Natural killer cell (primary cell): ENCODE measurements at regions not wholly inside any gene's neighbourhood (a gene's known extent, or its start where the extent isn't known, plus 50 kb on each side); places are given as distances from the start of the nearest gene placed in this dataset.

ENCODE experiments used
- ATAC-seq, 3 donors: fragments of 150-1000 bp in 2 of 3; fragments of 200-7000 bp in 1 of 3; cut with Tn5 transposase; 1 replicate in 1 of 3; 2 replicates in 2 of 3; pipeline ENCODE4 v1.10.0; 2021; ENCODE audit warnings: mild to moderate bottlenecking in 2 of 3, moderate library complexity in 2 of 3
- DNase-seq, 2 donors: peaks; one replicate each; pipeline versions ENCODE4 v3.0.0 to v3.0.0-alpha.2; 2013 to 2021; ENCODE audit warnings: mixed read lengths in 1 of 2
- H3K27ac ChIP-seq: one replicate; pipeline ENCODE4 v1.5.1; 2013; ENCODE audit warnings: mild to moderate bottlenecking, low read length
- H3K27me3 ChIP-seq: one replicate; pipeline ENCODE4 v1.6.1; 2013; ENCODE audit warnings: low read length; ENCODE audit not compliant: control insufficient read depth, insufficient read depth
- H3K36me3 ChIP-seq: one replicate; pipeline ENCODE4 v1.6.1; 2013; ENCODE audit warnings: low read length; ENCODE audit not compliant: control insufficient read depth, insufficient read depth
- H3K4me1 ChIP-seq: one replicate; pipeline ENCODE4 v1.6.1; 2013; ENCODE audit warnings: low read length; ENCODE audit not compliant: control insufficient read depth, insufficient read depth
- H3K4me3 ChIP-seq: one replicate; pipeline ENCODE4 v1.5.1; 2013; ENCODE audit warnings: low read length
- H3K9me3 ChIP-seq: one replicate; pipeline ENCODE4 v1.6.1; 2013; ENCODE audit warnings: low read length; ENCODE audit not compliant: control insufficient read depth, insufficient read depth
- H3K27ac Mint-ChIP-seq, 2 donors: one replicate each; pipeline ENCODE4 v1.8.0; 2022; ENCODE audit warnings: mild to moderate bottlenecking in 2 of 2, mixed read lengths in 2 of 2, moderate library complexity in 1 of 2
- H3K27me3 Mint-ChIP-seq, 2 donors: one replicate each; pipeline ENCODE4 v1.8.0; 2022; ENCODE audit warnings: low read depth in 2 of 2, mixed read lengths in 2 of 2
- H3K36me3 Mint-ChIP-seq: one replicate; pipeline ENCODE4 v1.8.0; 2022; ENCODE audit warnings: mixed read lengths
- H3K4me1 Mint-ChIP-seq, 2 donors: one replicate each; pipeline ENCODE4 v1.8.0; 2022; ENCODE audit warnings: mixed read lengths in 2 of 2
- H3K4me3 Mint-ChIP-seq: one replicate; pipeline ENCODE4 v1.8.0; 2022; ENCODE audit warnings: mild to moderate bottlenecking, moderate library complexity, mixed read lengths
- H3K9me3 Mint-ChIP-seq, 2 donors: one replicate each; pipeline ENCODE4 v1.8.0; 2022; ENCODE audit warnings: mixed read lengths in 2 of 2
- WGBS: methylation state at CpG from one replicate; pipeline ENCODE4 v1.1.7; 2013; ENCODE audit warnings: missing lambda C conversion rate; ENCODE audit not compliant: insufficient coverage; 5-methylcytosine and 5-hydroxymethylcytosine counted together
- intact Hi-C: fragments of 100-400 bp; cut with micrococcal nuclease; formaldehyde crosslinking; loops from one replicate; pipeline ENCODE4 v1.14.2; 2022
- TF ChIP-seq, protein P1 (sequence below): fragments of 200-600 bp; IDR thresholded peaks from one replicate; pipeline ENCODE4 v1.8.0; 2022; ENCODE audit warnings: antibody characterized with exemption

DNA sequence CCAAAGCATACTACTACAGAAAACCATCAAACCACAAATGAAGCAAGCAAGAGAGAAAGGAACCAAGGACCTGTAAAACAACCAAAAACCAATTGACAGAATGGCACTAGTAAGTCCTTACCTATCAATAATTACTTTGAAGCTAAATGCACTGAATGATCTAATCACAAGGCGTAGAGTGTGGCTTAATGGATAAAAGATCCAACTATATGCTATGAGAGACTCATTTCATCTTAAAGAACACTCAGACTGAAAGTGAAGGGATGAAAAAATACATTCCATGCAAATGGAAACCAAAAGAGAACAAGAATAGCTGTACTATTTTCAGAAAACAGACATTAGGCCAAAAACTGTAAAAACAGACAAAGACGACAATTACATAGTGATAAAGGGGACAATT lies 70.7 kb downstream of the CRPPA start:
- peaks cover 25 to 26% of the 10 kb centered on the region in 2 donors for H3K4me1 Mint-ChIP-seq
- Histone ChIP-seq H3K9me3 (no peaks in the 10 kb centered on the region), H3K4me3 (no peak overlapping the region), H3K27me3 (no peaks in the 10 kb centered on the region), H3K4me1 (peaks cover 8% of the 10 kb centered on the region), H3K36me3 (no peaks in the 10 kb centered on the region), H3K27ac (no peak overlapping the region)
- peaks cover 4 to 5% of the 10 kb centered on the region in 2 donors for H3K9me3 Mint-ChIP-seq
- DNase-seq = no peak
- no peak overlapping the region for H3K4me3 Mint-ChIP-seq
- WGBS = no CpG with 5 or more reads among the region's 2 CpGs
- TF ChIP-seq, protein P1, sequence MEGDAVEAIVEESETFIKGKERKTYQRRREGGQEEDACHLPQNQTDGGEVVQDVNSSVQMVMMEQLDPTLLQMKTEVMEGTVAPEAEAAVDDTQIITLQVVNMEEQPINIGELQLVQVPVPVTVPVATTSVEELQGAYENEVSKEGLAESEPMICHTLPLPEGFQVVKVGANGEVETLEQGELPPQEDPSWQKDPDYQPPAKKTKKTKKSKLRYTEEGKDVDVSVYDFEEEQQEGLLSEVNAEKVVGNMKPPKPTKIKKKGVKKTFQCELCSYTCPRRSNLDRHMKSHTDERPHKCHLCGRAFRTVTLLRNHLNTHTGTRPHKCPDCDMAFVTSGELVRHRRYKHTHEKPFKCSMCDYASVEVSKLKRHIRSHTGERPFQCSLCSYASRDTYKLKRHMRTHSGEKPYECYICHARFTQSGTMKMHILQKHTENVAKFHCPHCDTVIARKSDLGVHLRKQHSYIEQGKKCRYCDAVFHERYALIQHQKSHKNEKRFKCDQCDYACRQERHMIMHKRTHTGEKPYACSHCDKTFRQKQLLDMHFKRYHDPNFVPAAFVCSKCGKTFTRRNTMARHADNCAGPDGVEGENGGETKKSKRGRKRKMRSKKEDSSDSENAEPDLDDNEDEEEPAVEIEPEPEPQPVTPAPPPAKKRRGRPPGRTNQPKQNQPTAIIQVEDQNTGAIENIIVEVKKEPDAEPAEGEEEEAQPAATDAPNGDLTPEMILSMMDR = no peak
- intact Hi-C loops = no loop called here
- H3K36me3 Mint-ChIP-seq = peaks cover 15% of the 10 kb centered on the region
- peaks cover 0 to 7% of the 10 kb centered on the region in 2 donors for H3K27me3 Mint-ChIP-seq
- no peak for ATAC-seq
- no peak overlapping the region for H3K27ac Mint-ChIP-seq

DNA sequence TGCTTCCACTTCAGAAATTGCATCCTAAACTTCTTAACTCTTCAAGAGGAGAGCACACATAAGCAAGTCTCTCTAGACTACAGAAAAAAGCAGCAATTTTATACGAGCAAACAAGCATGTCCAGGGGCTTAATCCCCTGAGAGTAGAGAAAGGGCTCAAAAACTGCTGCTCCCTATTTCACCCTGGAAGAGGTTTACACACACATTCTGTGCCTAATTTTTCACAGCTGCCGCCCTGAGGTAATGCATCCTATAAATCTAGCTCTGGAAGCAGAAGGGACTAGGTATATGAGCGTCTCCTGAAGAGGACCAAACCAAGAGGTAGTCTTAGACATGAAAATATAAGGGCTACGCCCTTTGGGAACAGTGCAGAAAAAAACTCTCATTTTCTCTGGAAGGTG lies 73.1 kb downstream of the CRPPA start:
- Histone ChIP-seq H3K36me3 (no peaks in the 10 kb centered on the region), H3K9me3 (no peaks in the 10 kb centered on the region), H3K27me3 (no peaks in the 10 kb centered on the region), H3K27ac (no peak overlapping the region), H3K4me3 (no peak overlapping the region), H3K4me1 (peaks cover 8% of the 10 kb centered on the region)
- no peak overlapping the region for H3K27ac Mint-ChIP-seq
- H3K27me3 Mint-ChIP-seq = peaks cover 0 to 7% of the 10 kb centered on the region in 2 donors
- ATAC-seq = no peak
- TF ChIP-seq, protein P1 = no peak
- no peak overlapping the region for H3K4me3 Mint-ChIP-seq
- H3K9me3 Mint-ChIP-seq = peaks cover 9 to 11% of the 10 kb centered on the region in 2 donors
- no peak for DNase-seq
- peaks cover 32 to 33% of the 10 kb centered on the region in 2 donors for H3K4me1 Mint-ChIP-seq
- H3K36me3 Mint-ChIP-seq = peaks cover 32% of the 10 kb centered on the region
- intact Hi-C loops = no loop called here
- 80% methylated on average over 4 of the region's 4 CpGs for WGBS

DNA sequence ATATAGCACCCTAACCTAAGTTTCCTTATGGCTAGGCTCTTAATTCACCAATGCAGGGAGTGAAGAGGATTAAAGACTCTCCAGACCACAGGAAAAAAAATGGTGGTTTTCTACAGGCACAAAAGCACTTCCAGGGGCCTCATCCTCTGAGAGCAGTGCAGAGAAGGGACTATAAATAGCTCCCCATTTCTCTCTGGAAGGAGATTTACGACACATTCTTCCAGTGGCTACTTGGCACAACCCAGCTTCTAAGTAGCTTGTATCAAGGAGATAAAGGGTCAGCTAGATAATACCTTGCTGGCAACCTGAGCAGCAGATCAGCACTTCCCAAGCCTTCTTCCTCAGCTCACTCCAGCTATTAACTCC lies 73.5 kb downstream of the CRPPA start:
- H3K4me1 Mint-ChIP-seq = peaks cover 34 to 35% of the 10 kb centered on the region in 2 donors
- H3K36me3 Mint-ChIP-seq = peaks cover 32% of the 10 kb centered on the region
- H3K27me3 ChIP-seq = no peaks in the 10 kb centered on the region
- WGBS = 70% methylated on average over 1 of the region's 1 CpG
- H3K4me3 Mint-ChIP-seq = no peak overlapping the region
- H3K27me3 Mint-ChIP-seq = peaks cover 0 to 7% of the 10 kb centered on the region in 2 donors
- TF ChIP-seq, protein P1 = no peak
- DNase-seq (no peak), ATAC-seq (no peak)
- no peaks in the 10 kb centered on the region for H3K36me3 ChIP-seq
- peaks cover 9 to 11% of the 10 kb centered on the region in 2 donors for H3K9me3 Mint-ChIP-seq
- H3K4me1 ChIP-seq = peaks cover 8% of the 10 kb centered on the region
- H3K4me3 ChIP-seq = no peak overlapping the region
- H3K9me3 ChIP-seq = no peaks in the 10 kb centered on the region
- intact Hi-C loops = loop anchor here (2.0 kb wide), 1 partner anchor 73 kb away; the partner anchor contains the start of gene CRPPA
- H3K27ac ChIP-seq = no peak overlapping the region
- no peak overlapping the region for H3K27ac Mint-ChIP-seq
